GM12891 (cell line): ENCODE measurements at regions not wholly inside any gene's neighbourhood (a gene's known extent, or its start where the extent isn't known, plus 50 kb on each side); places are given as distances from the start of the nearest gene placed in this dataset.

Source experiments
- POLR2A ChIP-seq: IDR thresholded peaks from 2 replicates; pipeline ENCODE4 v1.6.1; 2011; ENCODE audit warnings: low read depth, low read length, control low read depth
- POLR2AphosphoS5 ChIP-seq: IDR thresholded peaks from 2 replicates; pipeline ENCODE4 v1.6.1; 2011; ENCODE audit warnings: low read depth, low read length, control low read depth
- POU2F2 ChIP-seq: IDR thresholded peaks from 2 replicates; pipeline ENCODE4 v1.6.1; 2011; ENCODE audit warnings: low read depth, mild to moderate bottlenecking, control low read depth, low read length, moderate library complexity
- TAF1 ChIP-seq: IDR thresholded peaks from 2 replicates; pipeline ENCODE4 v1.6.1; 2011; ENCODE audit warnings: low read depth, low read length, control low read depth

GRCh38 chr6:167686204-167686893 is 140.4 kb upstream of the AFDN start:
- no peak for TF ChIP-seq POLR2A
- TF ChIP-seq POLR2AphosphoS5, result no peak
- no peak for TF ChIP-seq TAF1
- no peak for TF ChIP-seq POU2F2
